Neural progenitor cell (in vitro differentiated cells): ENCODE measurements at regions not wholly inside any gene's neighbourhood (a gene's known extent, or its start where the extent isn't known, plus 50 kb on each side); places are given as distances from the start of the nearest gene placed in this dataset.

ENCODE experiments used
- CTCF ChIP-seq: fragments of 200-600 bp; sonication (generic); IDR thresholded peaks from 2 replicates; pipeline ENCODE4 v1.5.1; 2017; ENCODE audit warnings: antibody characterized with exemption, mild to moderate bottlenecking
- EZH2 ChIP-seq: fragments of 200-600 bp; sonication (generic); IDR thresholded peaks from 2 replicates; pipeline ENCODE4 v1.6.1; 2017; ENCODE audit warnings: antibody characterized with exemption, mild to moderate bottlenecking, moderate library complexity
- EZH2phosphoT487 ChIP-seq: fragments of 200-600 bp; sonication (generic); IDR thresholded peaks from 2 replicates; pipeline ENCODE4 v1.6.1; 2017; ENCODE audit warnings: antibody characterized with exemption

GRCh38 chr15:66882251-66883020, 180.4 kb downstream of the SMAD6 start:
- TF ChIP-seq CTCF (no peak), EZH2 (no peak), EZH2phosphoT487 (no peak)
